Coronary artery (tissue), 2 donors: ENCODE measurements at regions not wholly inside any gene's neighbourhood (a gene's known extent, or its start where the extent isn't known, plus 50 kb on each side); places are given as distances from the start of the nearest gene placed in this dataset.
"Not testable (repeated sequence)": the region's sequence is repeated elsewhere in the genome, so short reads cannot be mapped to it uniquely, and the experiment has no call there.

Experiments used
- DNase-seq: peaks from one replicate; pipeline ENCODE4 v3.0.0-alpha.2; 2017; ENCODE audit warnings: low spot score
- H3K27ac ChIP-seq, 2 donors: fragments of 200-600 bp; sonication (generic); one replicate each; pipeline ENCODE4 v1.5.1; 2016 to 2019
- H3K4me3 ChIP-seq: fragments of 200-600 bp; sonication (generic); 2 replicates; pipeline ENCODE4 v1.5.1; 2016; ENCODE audit warnings: mild to moderate bottlenecking, moderate library complexity
- CTCF ChIP-seq: fragments of 200-600 bp; sonication (generic); IDR thresholded peaks from one replicate; pipeline ENCODE4 v1.5.1; 2019; ENCODE audit warnings: antibody characterized with exemption

- Histone ChIP-seq H3K4me3 (no peak overlapping the region), H3K27ac (no peak overlapping the region)
- TF ChIP-seq CTCF = no peak
- no peak for DNase-seq
Observed at GRCh38 chr5:18800293-18801025, 1166.2 kb downstream of the TAF11L14 start.

- DNase-seq, H3K4me3 ChIP-seq, H3K27ac ChIP-seq: not testable (repeated sequence)
Observed at GRCh38 chr5:18801413-18801812, 1167.2 kb downstream of the TAF11L14 start.

- Histone ChIP-seq H3K27ac (no peak overlapping the region), H3K4me3 (no peak overlapping the region)
- no peak for DNase-seq
- no peak for TF ChIP-seq CTCF
Observed at GRCh38 chr5:18802336-18802735, 1168.1 kb downstream of the TAF11L14 start.

- no peak for TF ChIP-seq CTCF
- no peak for DNase-seq
Observed at GRCh38 chr5:18805376-18805775, 1171.1 kb downstream of the TAF11L14 start.

GRCh38 chr5:18807256-18808149 lies 1173.2 kb downstream of the TAF11L14 start:
- Histone ChIP-seq H3K27ac (no peak overlapping the region), H3K4me3 (no peak overlapping the region)
- DNase-seq = no peak
- TF ChIP-seq CTCF = no peak

More at GRCh38 chr5:18805376-18805775, 1171.1 kb downstream of the TAF11L14 start:
- Histone ChIP-seq H3K4me3 (no peak overlapping the region), H3K27ac (no peak overlapping the region)

- no peak for TF ChIP-seq CTCF
- no peak overlapping the region for H3K27ac ChIP-seq
- no peak for DNase-seq
- H3K4me3 ChIP-seq = no peak overlapping the region
Observed at GRCh38 chr5:18811661-18812060, 1176.3 kb downstream of the CDH18 start.

GRCh38 chr5:18828351-18828750 lies 1159.6 kb downstream of the CDH18 start:
- Histone ChIP-seq H3K27ac (no peak overlapping the region), H3K4me3 (no peak overlapping the region)
- DNase-seq = no peak
- no peak for TF ChIP-seq CTCF
